OCI-LY7 (cell line): ENCODE measurements at regions not wholly inside any gene's neighbourhood (a gene's known extent, or its start where the extent isn't known, plus 50 kb on each side); places are given as distances from the start of the nearest gene placed in this dataset.

ENCODE experiments used
- BruUV-seq: library from RNA; stranded (reverse); fragments of 400-500 nt; replicated peaks from 2 replicates; lab custom pipeline; 2021; lab: Mats Ljungman, UMichigan
- CTCF ChIA-PET: fragments of 300-600 bp; sonication (Branson Sonifier 250); formaldehyde crosslinking; loops from one replicate; lab custom pipeline; 2022; ENCODE audit warnings: antibody characterized with exemption; ENCODE audit not compliant: unreplicated experiment; lab: Charles Lee
- POLR2A ChIA-PET: fragments of 300-600 bp; sonication (Branson Sonifier 250); formaldehyde crosslinking; loops from one replicate; lab custom pipeline; 2022; ENCODE audit warnings: antibody characterized with exemption; lab: Charles Lee
- DNase-seq: peaks from one replicate; pipeline ENCODE4 v3.0.0-alpha.2; 2015; ENCODE audit warnings: low spot score
- H2AFZ ChIP-seq: fragments of 200-600 bp; sonication (generic), shearing (Covaris generic); 2 replicates; pipeline ENCODE4 v1.6.1; 2014; ENCODE audit warnings: mild to moderate bottlenecking, antibody characterized with exemption, low read length, moderate library complexity
- H3K27ac ChIP-seq: fragments of 200-600 bp; sonication (generic); 2 replicates; pipeline ENCODE4 v1.5.1; 2014; ENCODE audit warnings: mixed run types, low read depth, mild to moderate bottlenecking, moderate library complexity, low read length, inconsistent platforms; ENCODE audit not compliant: poor library complexity, severe bottlenecking
- H3K36me3 ChIP-seq: fragments of 200-600 bp; sonication (generic); 2 replicates; pipeline ENCODE4 v1.6.1; 2014; ENCODE audit warnings: mild to moderate bottlenecking, antibody characterized with exemption, low read length, moderate library complexity, mixed read lengths; ENCODE audit not compliant: insufficient read depth
- H3K4me1 ChIP-seq: fragments of 200-600 bp; sonication (generic); 2 replicates; pipeline ENCODE4 v1.5.1; 2014; ENCODE audit warnings: mild to moderate bottlenecking, low read length; ENCODE audit not compliant: insufficient read depth, poor library complexity, severe bottlenecking
- H3K4me2 ChIP-seq: fragments of 200-600 bp; sonication (generic); 2 replicates; pipeline ENCODE4 v1.6.1; 2014; ENCODE audit warnings: mild to moderate bottlenecking, low read length
- H3K4me3 ChIP-seq: fragments of 200-600 bp; sonication (generic); 2 replicates; pipeline ENCODE4 v1.5.1; 2014; ENCODE audit warnings: mild to moderate bottlenecking, low read depth, low read length; ENCODE audit not compliant: poor library complexity, severe bottlenecking
- H3K79me2 ChIP-seq: fragments of 200-600 bp; sonication (generic); 2 replicates; pipeline ENCODE4 v1.6.1; 2016; ENCODE audit warnings: low read depth, mild to moderate bottlenecking, low read length, moderate library complexity, mixed read lengths; ENCODE audit not compliant: insufficient read depth
- H3K9me2 ChIP-seq: fragments of 200-600 bp; sonication (generic); 2 replicates; pipeline ENCODE4 v1.6.1; 2016; ENCODE audit warnings: mild to moderate bottlenecking, low read length, mixed read lengths; ENCODE audit not compliant: insufficient read depth
- H3K9me3 ChIP-seq: fragments of 200-600 bp; sonication (generic); 2 replicates; pipeline ENCODE4 v1.6.1; 2014; ENCODE audit warnings: mild to moderate bottlenecking, mixed run types, low read length, mixed read lengths
- H4K20me1 ChIP-seq: fragments of 200-600 bp; sonication (generic); 2 replicates; pipeline ENCODE4 v1.6.1; 2014; ENCODE audit warnings: mild to moderate bottlenecking, antibody characterized with exemption, low read length, moderate library complexity, mixed read lengths; ENCODE audit not compliant: insufficient read depth
- EZH2phosphoT487 ChIP-seq: fragments of 200-600 bp; sonication (generic); IDR thresholded peaks from 2 replicates; pipeline ENCODE4 v1.6.1; 2018; ENCODE audit warnings: low read depth, borderline replicate concordance, mild to moderate bottlenecking, mixed run types, antibody characterized with exemption, low read length, moderate library complexity, mixed read lengths
- intact Hi-C: fragments of 100-400 bp; cut with micrococcal nuclease; formaldehyde crosslinking; loops from one replicate; pipeline ENCODE4 v1.10.0; 2022; ENCODE audit not compliant: unreplicated experiment
- TF ChIP-seq, protein P1 (sequence below): fragments of 200-600 bp; sonication (generic); conservative IDR thresholded peaks from 2 replicates; pipeline ENCODE4 v1.5.1; 2014; ENCODE audit warnings: mild to moderate bottlenecking, antibody characterized with exemption, low read length, moderate library complexity, mixed read lengths

DNA sequence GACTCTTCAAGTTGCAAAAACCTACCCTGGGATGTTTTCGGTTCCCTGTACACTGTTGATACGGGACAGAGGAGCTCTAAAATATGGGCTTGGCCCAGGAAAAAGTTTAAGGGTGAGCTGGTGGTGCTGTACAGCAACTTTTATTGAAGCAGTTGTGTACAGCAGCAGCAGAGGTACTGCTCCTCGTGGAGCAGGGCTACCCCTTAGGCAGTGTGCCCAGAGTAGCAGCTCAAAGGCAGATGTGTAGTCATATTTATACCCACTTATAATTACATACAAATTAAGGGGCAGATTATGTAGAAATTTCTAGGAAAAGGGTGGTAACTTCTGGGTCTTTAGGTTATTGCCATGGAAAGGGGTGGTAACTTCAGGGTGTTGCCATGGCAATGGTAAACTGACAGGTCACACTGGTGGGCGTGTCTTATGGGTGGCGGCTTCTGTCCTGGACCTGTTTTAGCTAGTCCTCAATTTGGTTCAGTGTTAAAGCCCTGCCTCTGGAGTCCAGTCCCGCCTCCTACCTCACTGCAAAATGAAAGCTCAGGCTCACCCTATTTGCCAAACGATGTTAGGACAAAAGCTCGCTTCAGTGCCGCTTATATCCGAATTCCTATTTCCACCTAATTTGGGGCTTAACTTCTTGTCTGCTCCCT lies 203.2 kb downstream of the ETAA1 start:
- Histone ChIP-seq H3K27ac (no peak overlapping the region), H4K20me1 (no peaks in the 10 kb centered on the region), H3K79me2 (no peaks in the 10 kb centered on the region), H3K9me3 (no peaks in the 10 kb centered on the region), H3K9me2 (no peaks in the 10 kb centered on the region), H3K36me3 (no peaks in the 10 kb centered on the region), H3K4me2 (no peak overlapping the region), H2AFZ (no peak overlapping the region), H3K4me3 (no peak overlapping the region), H3K4me1 (no peaks in the 10 kb centered on the region)
- intact Hi-C loops: no loop called here
- no peak for DNase-seq
- TF ChIP-seq, protein P1, sequence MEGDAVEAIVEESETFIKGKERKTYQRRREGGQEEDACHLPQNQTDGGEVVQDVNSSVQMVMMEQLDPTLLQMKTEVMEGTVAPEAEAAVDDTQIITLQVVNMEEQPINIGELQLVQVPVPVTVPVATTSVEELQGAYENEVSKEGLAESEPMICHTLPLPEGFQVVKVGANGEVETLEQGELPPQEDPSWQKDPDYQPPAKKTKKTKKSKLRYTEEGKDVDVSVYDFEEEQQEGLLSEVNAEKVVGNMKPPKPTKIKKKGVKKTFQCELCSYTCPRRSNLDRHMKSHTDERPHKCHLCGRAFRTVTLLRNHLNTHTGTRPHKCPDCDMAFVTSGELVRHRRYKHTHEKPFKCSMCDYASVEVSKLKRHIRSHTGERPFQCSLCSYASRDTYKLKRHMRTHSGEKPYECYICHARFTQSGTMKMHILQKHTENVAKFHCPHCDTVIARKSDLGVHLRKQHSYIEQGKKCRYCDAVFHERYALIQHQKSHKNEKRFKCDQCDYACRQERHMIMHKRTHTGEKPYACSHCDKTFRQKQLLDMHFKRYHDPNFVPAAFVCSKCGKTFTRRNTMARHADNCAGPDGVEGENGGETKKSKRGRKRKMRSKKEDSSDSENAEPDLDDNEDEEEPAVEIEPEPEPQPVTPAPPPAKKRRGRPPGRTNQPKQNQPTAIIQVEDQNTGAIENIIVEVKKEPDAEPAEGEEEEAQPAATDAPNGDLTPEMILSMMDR: no peak
- TF ChIP-seq EZH2phosphoT487: no peak
- POLR2A ChIA-PET: interaction anchor here (1.0 to 1.1 kb wide), 2 partner anchors 9 to 38 kb away, joined by 3 to 5 read pairs; no protein-coding TSS in a partner anchor
- no TSS peak for BruUV-seq
- CTCF ChIA-PET: no interaction called here

DNA sequence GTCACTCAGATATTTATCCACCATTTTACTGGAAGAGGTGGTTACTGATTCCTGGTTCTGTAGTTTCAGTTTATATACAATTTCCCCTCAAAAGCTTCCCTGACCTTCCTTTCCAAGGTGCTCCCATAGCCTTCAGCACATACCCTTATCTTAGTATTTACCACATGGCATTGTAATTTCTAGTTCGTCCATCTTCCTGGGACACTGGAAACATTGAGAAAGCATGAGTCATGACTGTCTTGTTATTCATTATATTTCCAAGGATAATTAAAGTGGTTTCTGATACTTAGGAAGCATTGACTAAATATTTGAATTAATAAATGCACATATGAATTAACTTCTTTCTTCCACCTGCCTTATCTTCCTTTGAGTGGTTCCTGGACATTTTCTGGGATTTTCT lies 203.8 kb downstream of the ETAA1 start:
- Histone ChIP-seq H4K20me1 (no peaks in the 10 kb centered on the region), H3K36me3 (no peaks in the 10 kb centered on the region), H3K9me3 (no peaks in the 10 kb centered on the region), H3K79me2 (no peaks in the 10 kb centered on the region), H3K4me3 (no peak overlapping the region), H3K9me2 (no peaks in the 10 kb centered on the region), H3K4me1 (no peaks in the 10 kb centered on the region), H3K4me2 (no peak overlapping the region), H3K27ac (no peak overlapping the region), H2AFZ (no peak overlapping the region)
- POLR2A ChIA-PET: interaction anchor here (1.1 kb wide), 1 partner anchor 8 kb away, joined by 5 read pairs; no protein-coding TSS in a partner anchor
- no TSS peak for BruUV-seq
- CTCF ChIA-PET: no interaction called here
- no peak for TF ChIP-seq EZH2phosphoT487
- TF ChIP-seq, protein P1: no peak
- intact Hi-C loops: no loop called here
- DNase-seq: no peak

DNA sequence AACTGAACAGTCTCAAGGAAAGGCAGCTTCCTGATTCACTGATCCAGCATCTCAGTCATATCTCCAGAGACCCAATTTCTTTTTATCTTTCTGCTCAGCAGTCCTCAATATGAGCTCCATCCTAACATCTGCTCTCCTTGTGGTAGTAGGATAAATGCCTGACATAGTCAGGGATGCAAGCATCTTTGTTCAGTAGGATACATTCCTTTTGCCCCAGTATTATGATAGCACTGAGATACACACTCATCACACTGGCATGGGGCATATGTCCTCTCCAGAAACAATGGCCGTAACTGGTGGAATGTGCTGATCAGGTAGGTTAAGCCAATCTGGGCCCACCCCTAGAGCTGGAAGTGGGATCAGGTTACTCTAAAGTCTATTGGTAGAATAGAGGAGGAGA lies 207.2 kb downstream of the ETAA1 start:
- BruUV-seq: no TSS peak
- CTCF ChIA-PET: no interaction called here
- Histone ChIP-seq H3K27ac (no peak overlapping the region), H3K9me2 (no peaks in the 10 kb centered on the region), H3K36me3 (no peaks in the 10 kb centered on the region), H3K9me3 (no peaks in the 10 kb centered on the region), H3K4me2 (no peak overlapping the region), H4K20me1 (no peaks in the 10 kb centered on the region), H2AFZ (no peak overlapping the region), H3K4me3 (no peak overlapping the region), H3K79me2 (no peaks in the 10 kb centered on the region), H3K4me1 (no peaks in the 10 kb centered on the region)
- intact Hi-C loops: no loop called here
- DNase-seq: no peak
- POLR2A ChIA-PET: no interaction called here
- TF ChIP-seq EZH2phosphoT487: no peak
- TF ChIP-seq, protein P1: no peak
